GM12872 (cell line): ENCODE measurements at regions not wholly inside any gene's neighbourhood (a gene's known extent, or its start where the extent isn't known, plus 50 kb on each side); places are given as distances from the start of the nearest gene placed in this dataset.

Experiments used
- CTCF ChIP-seq: IDR thresholded peaks from 3 replicates; pipeline ENCODE4 v1.5.1; 2011; ENCODE audit warnings: low read depth, mild to moderate bottlenecking, low read length, moderate library complexity; ENCODE audit not compliant: insufficient read depth

GRCh38 chr4:77273412-77273811 lies 116.4 kb downstream of the CCNG2 start:
- TF ChIP-seq CTCF, result no peak

GRCh38 chr4:77282305-77282704 lies 125.3 kb downstream of the CCNG2 start:
- TF ChIP-seq CTCF, result no peak

- TF ChIP-seq CTCF, result no peak
Observed at GRCh38 chr4:77284036-77284435, 127.0 kb downstream of the CCNG2 start.

- TF ChIP-seq CTCF, result no peak
Observed at GRCh38 chr4:77286906-77287305, 129.9 kb downstream of the CCNG2 start.

GRCh38 chr4:77293426-77293825 lies 136.4 kb downstream of the CCNG2 start:
- no peak for TF ChIP-seq CTCF

- no peak for TF ChIP-seq CTCF
Observed at GRCh38 chr4:77305766-77306165, 148.8 kb downstream of the CCNG2 start.

- no peak for TF ChIP-seq CTCF
Observed at GRCh38 chr4:77306496-77306895, 149.5 kb downstream of the CCNG2 start.

GRCh38 chr4:77308843-77309242 lies 151.8 kb downstream of the CCNG2 start:
- TF ChIP-seq CTCF, result peak; percentile 50
